GM12878 (cell line): ENCODE measurements at regions not wholly inside any gene's neighbourhood (a gene's known extent, or its start where the extent isn't known, plus 50 kb on each side); places are given as distances from the start of the nearest gene placed in this dataset.

ENCODE experiments used
- ATAC-seq: fragments of 200-7000 bp; cut with Tn5 transposase; 3 replicates; pipeline ENCODE4 v1.9.1; 2020; ENCODE audit warnings: mild to moderate bottlenecking, moderate library complexity
- BruUV-seq: library from RNA; stranded (reverse); fragments of 400-500 nt; replicated peaks from 2 replicates; lab custom pipeline; 2021; lab: Mats Ljungman, UMichigan
- CTCF ChIA-PET: fragments of 300-600 bp; sonication (Branson Sonifier 250); formaldehyde crosslinking; extraction: SDS; loops from one replicate; lab custom pipeline; 2021; ENCODE audit warnings: inconsistent platforms; lab: Yijun Ruan, JAX
- POLR2A ChIA-PET: fragments of 350-600 bp; formaldehyde crosslinking; extraction: SDS; loops from one replicate; lab custom pipeline; 2021; ENCODE audit warnings: inconsistent platforms; lab: Charles Lee
- RAD21 ChIA-PET: fragments of 300-600 bp; sonication (Branson Sonifier 250); formaldehyde crosslinking; loops from one replicate; lab custom pipeline; 2023; ENCODE audit warnings: antibody characterized with exemption; ENCODE audit not compliant: unreplicated experiment; lab: Charles Lee
- SMC1A ChIA-PET: fragments of 300-600 bp; sonication (Branson Sonifier 250); formaldehyde crosslinking; loops from one replicate; lab custom pipeline; 2023; ENCODE audit not compliant: unreplicated experiment, uncharacterized antibody; lab: Charles Lee
- DNase-seq: peaks from one replicate; pipeline ENCODE4 v3.0.0-alpha.2; 2011; ENCODE audit warnings: low read depth, low spot score
- FAIRE-seq: peaks from 3 replicates; lab custom pipeline; 2011; peaks lifted over from hg19 to GRCh38; lab: Jason Lieb, UNC
- H2AFZ ChIP-seq: 2 replicates; pipeline ENCODE4 v1.6.0; 2011; ENCODE audit warnings: low read depth, low read length, control low read depth; ENCODE audit not compliant: control insufficient read depth
- H3K27ac ChIP-seq: 2 replicates; pipeline ENCODE4 v1.5.1; 2011; ENCODE audit warnings: control low read depth; ENCODE audit not compliant: control insufficient read depth, insufficient read depth
- H3K27me3 ChIP-seq, 2 experiments: replicated peaks in 1 of 2; 2 replicates each; pipeline versions ENCODE4 v1.6.0 to v1.6.1; 2011; ENCODE audit warnings: low read length in 1 of 2; ENCODE audit not compliant: control insufficient read depth in 2 of 2, insufficient read depth in 2 of 2
- H3K36me3 ChIP-seq, 2 experiments: 2 replicates each; pipeline ENCODE4 v1.5.1; 2011; ENCODE audit warnings: low read length in 1 of 2; ENCODE audit not compliant: control insufficient read depth in 2 of 2, insufficient read depth in 2 of 2
- H3K4me1 ChIP-seq: 2 replicates; pipeline ENCODE4 v1.6.1; 2011; ENCODE audit warnings: mild to moderate bottlenecking, low read length, moderate library complexity, mixed read lengths; ENCODE audit not compliant: control insufficient read depth, insufficient read depth
- H3K4me2 ChIP-seq: 2 replicates; pipeline ENCODE4 v1.6.0; 2011; ENCODE audit warnings: control low read depth; ENCODE audit not compliant: control insufficient read depth, insufficient read depth
- H3K4me3 ChIP-seq: fragments of 200-600 bp; sonication (generic); 2 replicates; pipeline ENCODE4 v1.5.1; 2016
- H3K79me2 ChIP-seq: 2 replicates; pipeline ENCODE4 v1.6.0; 2011; ENCODE audit warnings: low read length; ENCODE audit not compliant: control insufficient read depth, insufficient read depth
- H3K9ac ChIP-seq: 2 replicates; pipeline ENCODE4 v1.8.0; 2011; ENCODE audit warnings: low read length, control low read depth, mixed read lengths; ENCODE audit not compliant: control insufficient read depth, insufficient read depth
- H3K9me3 ChIP-seq: replicated peaks from 3 replicates; pipeline ENCODE4 v1.5.1; 2011; ENCODE audit warnings: mild to moderate bottlenecking, low read length; ENCODE audit not compliant: control insufficient read depth, insufficient read depth
- H4K20me1 ChIP-seq: 2 replicates; pipeline ENCODE4 v1.6.0; 2011; ENCODE audit not compliant: control insufficient read depth, insufficient read depth
- EP300 ChIP-seq, 2 experiments: fragments of 150-350 bp in 1 of 2; IDR thresholded peaks; 2 replicates each; pipeline ENCODE4 v1.6.1; 2011 to 2012; ENCODE audit warnings: low read depth in 2 of 2, low read length in 2 of 2, borderline replicate concordance in 1 of 2, improper control_type of control experiment in 1 of 2, inconsistent platforms in 1 of 2; ENCODE audit not compliant: control insufficient read depth in 1 of 2
- ETV6 ChIP-seq, 2 experiments: fragments of 450-650 bp in 1 of 2; IDR thresholded peaks in 1 of 2; conservative IDR thresholded peaks in 1 of 2; 2 replicates each; pipeline ENCODE4 v1.6.1; 2014; ENCODE audit warnings: antibody characterized with exemption in 1 of 2, borderline replicate concordance in 1 of 2, low read depth in 1 of 2, mild to moderate bottlenecking in 1 of 2, moderate library complexity in 1 of 2
- FOXK2 ChIP-seq: fragments of 450-650 bp; IDR thresholded peaks from 2 replicates; pipeline ENCODE4 v1.6.1; 2017; ENCODE audit warnings: mild to moderate bottlenecking, moderate library complexity
- NFXL1 ChIP-seq: fragments of 450-650 bp; IDR thresholded peaks from 2 replicates; pipeline ENCODE4 v1.6.1; 2017; ENCODE audit warnings: antibody characterized with exemption, mild to moderate bottlenecking, borderline replicate concordance
- NR2C2 ChIP-seq: IDR thresholded peaks from 2 replicates; pipeline ENCODE4 v1.6.1; 2011; ENCODE audit warnings: borderline replicate concordance, low read depth; ENCODE audit not compliant: control insufficient read depth, insufficient read length
- RFX5 ChIP-seq: IDR thresholded peaks from 2 replicates; pipeline ENCODE4 v1.6.1; 2011; ENCODE audit warnings: low read depth, low read length, improper control_type of control experiment
- YBX1 ChIP-seq: fragments of 450-650 bp; IDR thresholded peaks from 2 replicates; pipeline ENCODE4 v1.6.1; 2016; ENCODE audit warnings: antibody characterized with exemption
- ZNF274 ChIP-seq: IDR thresholded peaks from one replicate; pipeline ENCODE4 v1.8.0; 2011; ENCODE audit not compliant: insufficient read length, insufficient read depth
- WGBS: methylation state at CpG from one replicate; pipeline ENCODE4 v1.1.6; 2016; ENCODE audit warnings: low lambda C conversion rate; ENCODE audit not compliant: insufficient replicate concordance, insufficient coverage; ENCODE audit errors: missing lambda C conversion rate; 5-methylcytosine and 5-hydroxymethylcytosine counted together
- in situ Hi-C: fragments of 300-500 bp; cut with MboI; formaldehyde crosslinking; loops from 9 replicates; pipeline ENCODE4 v1.14.3; 2018; ENCODE audit warnings: mixed read lengths
- intact Hi-C: fragments of 100-400 bp; cut with micrococcal nuclease; formaldehyde crosslinking; loops from one replicate; pipeline ENCODE4 v1.14.2; 2022; ENCODE audit not compliant: unreplicated experiment
- TF ChIP-seq, protein P1 (sequence below): fragments of 450-650 bp; formaldehyde crosslinking; IDR thresholded peaks from 2 replicates; pipeline ENCODE4 v1.5.0; 2022; ENCODE audit warnings: mild to moderate bottlenecking, missing genetic modification characterization
- TF ChIP-seq, protein P2 (sequence below): IDR thresholded peaks from 2 replicates; pipeline ENCODE4 v1.6.1; 2011; ENCODE audit warnings: low read depth, mild to moderate bottlenecking, low read length, moderate library complexity, borderline replicate concordance; ENCODE audit errors: extremely low read depth
- TF ChIP-seq, protein P3 (sequence below): fragments of 450-650 bp; IDR thresholded peaks from 2 replicates; pipeline ENCODE4 v1.6.1; 2018; ENCODE audit warnings: borderline replicate concordance, mild to moderate bottlenecking; ENCODE audit not compliant: partially characterized antibody
- TF ChIP-seq, protein P4 (sequence below): IDR thresholded peaks from 2 replicates; pipeline ENCODE4 v1.6.1; 2011; ENCODE audit warnings: low read depth, low read length, improper control_type of control experiment, borderline replicate concordance

DNA sequence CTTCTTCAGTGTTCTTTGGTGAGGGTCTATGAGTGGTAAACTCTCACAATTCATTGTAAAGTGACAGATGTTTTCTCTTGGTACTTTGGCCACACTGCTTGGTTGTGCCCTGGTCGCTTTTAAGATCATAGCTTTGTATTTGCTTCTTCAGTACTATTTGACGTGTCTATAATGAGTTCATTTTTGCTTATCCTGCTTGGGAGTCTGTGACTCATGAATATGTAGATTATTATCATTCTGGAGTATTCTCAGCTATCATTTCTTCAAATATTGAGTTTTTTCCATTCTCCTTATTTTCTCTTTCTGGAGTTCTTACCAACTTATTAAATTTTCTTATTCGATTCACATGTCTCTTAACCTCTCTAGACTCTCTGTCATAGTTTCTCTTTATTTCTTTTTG is 73.0 kb upstream of the HS6ST1 start (continued):
- TF ChIP-seq, protein P1, sequence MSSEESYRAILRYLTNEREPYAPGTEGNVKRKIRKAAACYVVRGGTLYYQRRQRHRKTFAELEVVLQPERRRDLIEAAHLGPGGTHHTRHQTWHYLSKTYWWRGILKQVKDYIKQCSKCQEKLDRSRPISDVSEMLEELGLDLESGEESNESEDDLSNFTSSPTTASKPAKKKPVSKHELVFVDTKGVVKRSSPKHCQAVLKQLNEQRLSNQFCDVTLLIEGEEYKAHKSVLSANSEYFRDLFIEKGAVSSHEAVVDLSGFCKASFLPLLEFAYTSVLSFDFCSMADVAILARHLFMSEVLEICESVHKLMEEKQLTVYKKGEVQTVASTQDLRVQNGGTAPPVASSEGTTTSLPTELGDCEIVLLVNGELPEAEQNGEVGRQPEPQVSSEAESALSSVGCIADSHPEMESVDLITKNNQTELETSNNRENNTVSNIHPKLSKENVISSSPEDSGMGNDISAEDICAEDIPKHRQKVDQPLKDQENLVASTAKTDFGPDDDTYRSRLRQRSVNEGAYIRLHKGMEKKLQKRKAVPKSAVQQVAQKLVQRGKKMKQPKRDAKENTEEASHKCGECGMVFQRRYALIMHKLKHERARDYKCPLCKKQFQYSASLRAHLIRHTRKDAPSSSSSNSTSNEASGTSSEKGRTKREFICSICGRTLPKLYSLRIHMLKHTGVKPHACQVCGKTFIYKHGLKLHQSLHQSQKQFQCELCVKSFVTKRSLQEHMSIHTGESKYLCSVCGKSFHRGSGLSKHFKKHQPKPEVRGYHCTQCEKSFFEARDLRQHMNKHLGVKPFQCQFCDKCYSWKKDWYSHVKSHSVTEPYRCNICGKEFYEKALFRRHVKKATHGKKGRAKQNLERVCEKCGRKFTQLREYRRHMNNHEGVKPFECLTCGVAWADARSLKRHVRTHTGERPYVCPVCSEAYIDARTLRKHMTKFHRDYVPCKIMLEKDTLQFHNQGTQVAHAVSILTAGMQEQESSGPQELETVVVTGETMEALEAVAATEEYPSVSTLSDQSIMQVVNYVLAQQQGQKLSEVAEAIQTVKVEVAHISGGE, result no peak
- no peak for TF ChIP-seq NR2C2
- no peak for TF ChIP-seq YBX1
- TF ChIP-seq ZNF274, result no peak
- TF ChIP-seq ETV6 (conservative IDR thresholded peaks at IDR 0.05 in 1 of 2, IDR thresholded peaks at IDR 0.05 in 1 of 2; ENCODE audit: borderline replicate concordance in 1 of 2, low read depth in 1 of 2), result no peak

DNA sequence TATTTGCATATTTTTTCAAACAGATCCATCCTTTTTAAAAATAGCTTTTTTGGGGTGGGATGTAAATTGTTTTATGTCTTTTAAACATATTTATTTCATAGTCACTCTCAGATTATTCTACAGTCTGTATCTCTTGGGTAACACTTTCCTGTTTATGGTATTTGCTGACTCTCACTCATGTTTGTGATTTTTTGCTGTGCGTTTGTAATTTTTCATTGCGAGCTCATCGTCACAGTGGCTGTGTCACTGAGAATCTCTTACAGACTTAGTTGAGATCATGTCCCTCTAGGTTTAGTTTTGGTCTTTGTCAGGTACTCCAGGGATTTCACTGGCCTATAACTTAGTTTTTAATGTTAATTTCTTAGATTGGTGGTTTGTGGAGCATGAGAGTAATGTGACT is 73.5 kb upstream of the HS6ST1 start:
- H2AFZ ChIP-seq, result no peak overlapping the region
- WGBS, result 81% methylated on average over 3 of the region's 3 CpGs
- ChIA-PET RAD21 (no interaction called here), SMC1A (no interaction called here), POLR2A (no interaction called here), CTCF (no interaction called here)
- intact Hi-C loops, result no loop called here
- H3K4me2 ChIP-seq, result no peak overlapping the region
- H3K79me2 ChIP-seq, result no peaks in the 10 kb centered on the region
- H3K36me3 ChIP-seq, result no peaks in the 10 kb centered on the region
- H3K4me1 ChIP-seq, result no peaks in the 10 kb centered on the region
- no peaks in the 10 kb centered on the region for H3K27me3 ChIP-seq
- H3K9ac ChIP-seq, result no peak overlapping the region
- DNase-seq (no peak), ATAC-seq (no peak), FAIRE-seq (no peak)
- no peaks in the 10 kb centered on the region for H4K20me1 ChIP-seq
- in situ Hi-C loops, result no loop called here
- H3K27ac ChIP-seq, result no peak overlapping the region
- BruUV-seq, result no TSS peak
- no peaks in the 10 kb centered on the region for H3K9me3 ChIP-seq
- no peak overlapping the region for H3K4me3 ChIP-seq
- TF ChIP-seq, protein P2, sequence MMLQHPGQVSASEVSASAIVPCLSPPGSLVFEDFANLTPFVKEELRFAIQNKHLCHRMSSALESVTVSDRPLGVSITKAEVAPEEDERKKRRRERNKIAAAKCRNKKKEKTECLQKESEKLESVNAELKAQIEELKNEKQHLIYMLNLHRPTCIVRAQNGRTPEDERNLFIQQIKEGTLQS, result no peak
- TF ChIP-seq, protein P3, sequence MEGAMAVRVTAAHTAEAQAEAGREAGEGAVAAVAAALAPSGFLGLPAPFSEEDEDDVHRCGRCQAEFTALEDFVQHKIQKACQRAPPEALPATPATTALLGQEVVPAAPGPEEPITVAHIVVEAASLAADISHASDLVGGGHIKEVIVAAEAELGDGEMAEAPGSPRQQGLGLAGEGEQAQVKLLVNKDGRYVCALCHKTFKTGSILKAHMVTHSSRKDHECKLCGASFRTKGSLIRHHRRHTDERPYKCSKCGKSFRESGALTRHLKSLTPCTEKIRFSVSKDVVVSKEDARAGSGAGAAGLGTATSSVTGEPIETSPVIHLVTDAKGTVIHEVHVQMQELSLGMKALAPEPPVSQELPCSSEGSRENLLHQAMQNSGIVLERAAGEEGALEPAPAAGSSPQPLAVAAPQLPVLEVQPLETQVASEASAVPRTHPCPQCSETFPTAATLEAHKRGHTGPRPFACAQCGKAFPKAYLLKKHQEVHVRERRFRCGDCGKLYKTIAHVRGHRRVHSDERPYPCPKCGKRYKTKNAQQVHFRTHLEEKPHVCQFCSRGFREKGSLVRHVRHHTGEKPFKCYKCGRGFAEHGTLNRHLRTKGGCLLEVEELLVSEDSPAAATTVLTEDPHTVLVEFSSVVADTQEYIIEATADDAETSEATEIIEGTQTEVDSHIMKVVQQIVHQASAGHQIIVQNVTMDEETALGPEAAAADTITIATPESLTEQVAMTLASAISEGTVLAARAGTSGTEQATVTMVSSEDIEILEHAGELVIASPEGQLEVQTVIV, result no peak
- TF ChIP-seq NFXL1 (no peak), ZNF274 (no peak), RFX5 (no peak), EP300 (IDR thresholded peaks at IDR 0.05; ENCODE audit: borderline replicate concordance in 1 of 2, control insufficient read depth in 1 of 2, low read depth in 2 of 2, low read length in 2 of 2) (no peak), FOXK2 (no peak)
- TF ChIP-seq, protein P4, sequence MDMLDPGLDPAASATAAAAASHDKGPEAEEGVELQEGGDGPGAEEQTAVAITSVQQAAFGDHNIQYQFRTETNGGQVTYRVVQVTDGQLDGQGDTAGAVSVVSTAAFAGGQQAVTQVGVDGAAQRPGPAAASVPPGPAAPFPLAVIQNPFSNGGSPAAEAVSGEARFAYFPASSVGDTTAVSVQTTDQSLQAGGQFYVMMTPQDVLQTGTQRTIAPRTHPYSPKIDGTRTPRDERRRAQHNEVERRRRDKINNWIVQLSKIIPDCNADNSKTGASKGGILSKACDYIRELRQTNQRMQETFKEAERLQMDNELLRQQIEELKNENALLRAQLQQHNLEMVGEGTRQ, result no peak
